K562 (cell line): ENCODE measurements at regions not wholly inside any gene's neighbourhood (a gene's known extent, or its start where the extent isn't known, plus 50 kb on each side); places are given as distances from the start of the nearest gene placed in this dataset.
"Not testable (repeated sequence)": the region's sequence is repeated elsewhere in the genome, so short reads cannot be mapped to it uniquely, and the experiment has no call there.

Experiments
- ATAC-seq: fragments of 200-7000 bp; cut with Tn5 transposase; 3 replicates; pipeline ENCODE4 v1.9.1; 2020; ENCODE audit warnings: moderate library complexity
- BruUV-seq: library from RNA; stranded (reverse); fragments of 400-500 nt; replicated peaks from 2 replicates; lab custom pipeline; 2021; lab: Mats Ljungman, UMichigan
- CTCF ChIA-PET: fragments of 300-600 bp; formaldehyde crosslinking; extraction: SDS; loops from one replicate; lab custom pipeline; 2021; ENCODE audit warnings: low intra/inter-chr PET ratio; lab: Yijun Ruan, JAX
- POLR2A ChIA-PET: fragments of 300-600, 350-650 bp; sonication (Branson Sonifier 250); formaldehyde crosslinking; extraction: SDS; loops from one replicate; lab custom pipeline; 2021; ENCODE audit warnings: antibody characterized with exemption, inconsistent platforms; lab: Yijun Ruan, JAX
- DNase-seq, 4 experiments: peaks; one replicate each; pipeline versions ENCODE4 v3.0.0 to v3.0.0-alpha.2; 2011 to 2018; ENCODE audit warnings: low spot score in 3 of 4, mixed read lengths in 3 of 4; ENCODE audit errors: extremely low read depth in 1 of 4
- FAIRE-seq: peaks from 2 replicates; lab custom pipeline; 2011; peaks lifted over from hg19 to GRCh38; lab: Jason Lieb, UNC
- H2AFZ ChIP-seq: 2 replicates; pipeline ENCODE4 v1.6.0; 2011; ENCODE audit warnings: low read depth, low read length, control low read depth, inconsistent platforms
- H3K27ac ChIP-seq: fragments of 200-600 bp; 3 replicates; pipeline ENCODE4 v1.8.0; 2011; ENCODE audit warnings: low read depth, mild to moderate bottlenecking, control low read depth, inconsistent platforms, low read length, moderate library complexity, mixed read lengths; ENCODE audit errors: extremely low read depth
- H3K27me3 ChIP-seq, 2 experiments: fragments of 300-600 bp in 1 of 2; 2 replicates in 1 of 2; 3 replicates in 1 of 2; pipeline versions ENCODE4 v1.6.0 to v1.8.0; 2011; ENCODE audit warnings: inconsistent platforms in 2 of 2, low read length in 2 of 2, mild to moderate bottlenecking in 1 of 2, mixed read lengths in 1 of 2, moderate library complexity in 1 of 2; ENCODE audit not compliant: control insufficient read depth in 2 of 2, insufficient read depth in 2 of 2
- H3K36me3 ChIP-seq: fragments of 300-600 bp; 3 replicates; pipeline ENCODE4 v1.8.0; 2011; ENCODE audit warnings: mild to moderate bottlenecking, low read length, inconsistent platforms; ENCODE audit not compliant: control insufficient read depth, insufficient read depth
- H3K4me1 ChIP-seq, 2 experiments: fragments of 200-600 bp in 1 of 2; replicated peaks in 1 of 2; 2 replicates in 1 of 2; 3 replicates in 1 of 2; pipeline versions ENCODE4 v1.5.1 to v1.8.0; 2011; ENCODE audit warnings: inconsistent platforms in 2 of 2, low read length in 2 of 2, mild to moderate bottlenecking in 1 of 2, mixed read lengths in 1 of 2, moderate library complexity in 1 of 2; ENCODE audit not compliant: control insufficient read depth in 2 of 2, insufficient read depth in 2 of 2
- H3K4me2 ChIP-seq: 2 replicates; pipeline ENCODE4 v1.6.1; 2011; ENCODE audit warnings: low read length, control low read depth, inconsistent platforms, mixed read lengths; ENCODE audit not compliant: insufficient read depth
- H3K4me3 ChIP-seq: fragments of 200-600 bp; sonication (generic), shearing (Covaris generic); 2 replicates; pipeline ENCODE4 v1.5.1; 2016; ENCODE audit warnings: control low read depth, inconsistent platforms
- H3K79me2 ChIP-seq: fragments of 200-600 bp; 3 replicates; pipeline ENCODE4 v1.8.0; 2011; ENCODE audit warnings: low read length, inconsistent platforms; ENCODE audit not compliant: control insufficient read depth, insufficient read depth
- H3K9ac ChIP-seq, 2 experiments: 2 replicates each; pipeline versions ENCODE4 v1.6.0 to v1.6.1; 2011; ENCODE audit warnings: low read depth in 2 of 2, low read length in 2 of 2, control low read depth in 1 of 2, inconsistent platforms in 1 of 2, mild to moderate bottlenecking in 1 of 2, mixed read lengths in 1 of 2; ENCODE audit not compliant: insufficient read depth in 1 of 2
- H3K9me1 ChIP-seq: one replicate; pipeline ENCODE4 v1.6.0; 2011; ENCODE audit warnings: inconsistent platforms, mild to moderate bottlenecking, low read length, moderate library complexity; ENCODE audit not compliant: control insufficient read depth, insufficient read depth
- H3K9me3 ChIP-seq: replicated peaks from 2 replicates; pipeline ENCODE4 v1.5.1; 2011; ENCODE audit warnings: low read depth, low read length, inconsistent platforms; ENCODE audit not compliant: control insufficient read depth, insufficient read depth
- H4K20me1 ChIP-seq: replicated peaks from 2 replicates; pipeline ENCODE4 v1.6.1; 2011; ENCODE audit warnings: low read length, inconsistent platforms, mixed read lengths; ENCODE audit not compliant: control insufficient read depth, insufficient read depth
- WGBS: fragments of 100-300 bp; shearing (Covaris generic); methylation state at CpG from one replicate; pipeline ENCODE4 v1.1.6; 2016; ENCODE audit warnings: low coverage, mixed read lengths; ENCODE audit not compliant: insufficient coverage; ENCODE audit errors: missing lambda C conversion rate; 5-methylcytosine and 5-hydroxymethylcytosine counted together
- in situ Hi-C: fragments of 300-500 bp; cut with MboI; formaldehyde crosslinking; loops from 4 replicates; pipeline ENCODE4 v1.15.0; 2018; ENCODE audit warnings: inconsistent platforms, mixed read lengths
- intact Hi-C: fragments of 100-400 bp; cut with micrococcal nuclease; formaldehyde crosslinking; loops from 2 replicates; pipeline ENCODE4 v1.14.2; 2022

- POLR2A ChIA-PET, H3K4me3 ChIP-seq, H3K36me3 ChIP-seq, H3K27ac ChIP-seq, FAIRE-seq, ATAC-seq, DNase-seq, H3K79me2 ChIP-seq, H3K4me2 ChIP-seq, CTCF ChIA-PET, H3K9me1 ChIP-seq, BruUV-seq, H3K9me3 ChIP-seq, H4K20me1 ChIP-seq, H3K4me1 ChIP-seq, in situ Hi-C loops, H2AFZ ChIP-seq, H3K9ac ChIP-seq, H3K27me3 ChIP-seq, intact Hi-C loops: not testable (repeated sequence)
- 7% methylated on average over 3 of the region's 3 CpGs for WGBS
Measured at GRCh38 chr15:84157857-84158256, 77.7 kb upstream of the GOLGA6L4 start.

DNA sequence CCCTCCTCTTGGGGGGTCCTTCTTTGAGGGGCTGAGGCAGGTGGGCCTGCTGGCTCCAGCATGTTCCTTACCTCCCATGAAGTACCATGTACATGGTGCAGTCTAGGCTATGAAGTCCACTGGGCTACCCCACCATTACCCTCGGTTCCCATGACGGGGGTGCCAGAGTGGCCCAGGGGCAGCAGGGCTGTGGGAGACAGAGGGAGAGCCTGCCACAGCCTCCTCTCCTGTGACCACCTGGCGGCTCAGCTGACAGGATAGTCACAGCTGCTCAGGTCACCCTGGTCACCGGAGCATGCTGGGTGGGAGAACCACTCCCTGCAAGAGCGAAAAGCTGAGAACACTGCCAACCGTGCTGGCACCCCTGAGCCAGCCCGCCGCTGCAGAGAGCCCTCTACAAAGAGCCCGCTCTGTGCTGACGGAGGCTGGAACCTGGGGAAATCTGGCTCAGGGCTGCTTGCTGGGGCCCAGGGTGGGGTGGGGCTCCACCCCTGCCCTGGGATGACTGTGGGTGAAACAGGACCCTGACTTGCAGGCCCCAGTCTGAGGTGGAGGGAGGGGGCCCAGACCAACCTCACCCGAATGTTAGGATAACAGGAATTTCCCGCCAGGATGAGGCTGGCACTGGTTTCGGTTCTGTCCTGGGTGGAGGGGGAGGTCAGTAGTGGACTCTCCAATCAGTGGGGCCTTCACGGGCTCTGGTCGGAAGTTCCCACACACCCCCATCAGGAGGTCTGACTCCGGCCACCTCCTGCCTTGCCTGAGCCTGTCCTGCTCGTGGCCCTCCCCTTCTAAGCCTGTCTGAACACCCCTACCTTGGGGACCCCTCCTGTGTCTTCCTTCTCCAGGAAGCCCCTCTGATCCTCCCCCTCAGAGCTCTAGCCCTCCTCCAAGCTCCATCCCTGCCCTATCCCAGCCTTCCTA lies 76.0 kb upstream of the GOLGA6L4 start:
- H4K20me1 ChIP-seq, H3K9ac ChIP-seq, BruUV-seq, DNase-seq, H3K4me3 ChIP-seq, in situ Hi-C loops, CTCF ChIA-PET, FAIRE-seq, H3K4me2 ChIP-seq, POLR2A ChIA-PET, H3K79me2 ChIP-seq, H2AFZ ChIP-seq, H3K36me3 ChIP-seq, H3K9me3 ChIP-seq, intact Hi-C loops, H3K27ac ChIP-seq, H3K4me1 ChIP-seq, H3K27me3 ChIP-seq, H3K9me1 ChIP-seq: not testable (repeated sequence)
- 56% methylated on average over 7 of the region's 17 CpGs for WGBS
- ATAC-seq = peak; percentile 8; the same call in 2 of the 3 replicates
